ENCODE measurements at regions not wholly inside any gene's neighbourhood (a gene's known extent, or its start where the extent isn't known, plus 50 kb on each side); places are given as distances from the start of the nearest gene placed in this dataset.
A peak's percentile ranks its signal among the peaks of the same experiment; 100 is the strongest.

- POLR2A ChIA-PET (ENCODE audit: low non-redundant PET): no interaction called here
- Histone ChIP-seq H3K4me1 (ENCODE audit: insufficient read depth, low read length, poor library complexity, severe bottlenecking) (no peaks in the 10 kb centered on the region), H3K36me3 (ENCODE audit: insufficient read depth, low read length, poor library complexity, severe bottlenecking) (no peaks in the 10 kb centered on the region), H3K27ac (ENCODE audit: low read depth, low read length, poor library complexity, severe bottlenecking) (no peak overlapping the region), H3K27me3 (replicated peaks; ENCODE audit: insufficient read depth, low read depth, low read length, poor library complexity) (no peaks in the 10 kb centered on the region), H3K9me3 (ENCODE audit: low read depth, low read length, poor library complexity, severe bottlenecking) (no peaks in the 10 kb centered on the region), H3K4me3 (ENCODE audit: low read depth, low read length, poor library complexity, severe bottlenecking) (no peak overlapping the region)
- TF ChIP-seq CTCF (conservative IDR thresholded peaks at IDR 0.05; ENCODE audit: low read depth, low read length) (no peak), EZH2 (IDR thresholded peaks at IDR 0.05; ENCODE audit: borderline replicate concordance, low read depth, low read length, poor library complexity, severe bottlenecking) (no peak)
- intact Hi-C loops (cut with micrococcal nuclease; ENCODE audit: unreplicated experiment): loop anchor here (10.0 kb wide), 1 partner anchor 153 kb away; no protein-coding TSS in a partner anchor
- CTCF ChIA-PET: interaction anchor here (0.6 kb wide), 2 partner anchors 258 to 329 kb away, joined by 4 to 6 read pairs; no protein-coding TSS in a partner anchor
- no TSS peak for BruUV-seq (replicated peaks)
- DNase-seq (ENCODE audit: low spot score): no peak
These were observed 179.0 kb upstream of the HAAO start for GRCh38 chr2:42971381-42971780.

- BruUV-seq (replicated peaks): no TSS peak
- no peak overlapping the region for H3K4me3 ChIP-seq (ENCODE audit: low read depth, low read length, poor library complexity, severe bottlenecking)
- TF ChIP-seq EZH2 (IDR thresholded peaks at IDR 0.05; ENCODE audit: borderline replicate concordance, low read depth, low read length, poor library complexity, severe bottlenecking): no peak
- no peak for TF ChIP-seq CTCF (conservative IDR thresholded peaks at IDR 0.05; ENCODE audit: low read depth, low read length)
- no peaks in the 10 kb centered on the region for H3K36me3 ChIP-seq (ENCODE audit: insufficient read depth, low read length, poor library complexity, severe bottlenecking)
- intact Hi-C loops (cut with micrococcal nuclease; ENCODE audit: unreplicated experiment): loop anchor here (10.0 kb wide), 1 partner anchor 155 kb away; no protein-coding TSS in a partner anchor
- no peaks in the 10 kb centered on the region for H3K4me1 ChIP-seq (ENCODE audit: insufficient read depth, low read length, poor library complexity, severe bottlenecking)
- DNase-seq (ENCODE audit: low spot score): no peak
- no peak overlapping the region for H3K27ac ChIP-seq (ENCODE audit: low read depth, low read length, poor library complexity, severe bottlenecking)
- no peaks in the 10 kb centered on the region for H3K9me3 ChIP-seq (ENCODE audit: low read depth, low read length, poor library complexity, severe bottlenecking)
- POLR2A ChIA-PET (ENCODE audit: low non-redundant PET): no interaction called here
- no peaks in the 10 kb centered on the region for H3K27me3 ChIP-seq (replicated peaks; ENCODE audit: insufficient read depth, low read depth, low read length, poor library complexity)
- CTCF ChIA-PET: no interaction called here
These were observed 177.8 kb upstream of the HAAO start for GRCh38 chr2:42970151-42970550.

GRCh38 chr2:42969231-42970150 lies 177.1 kb upstream of the HAAO start:
- H3K36me3 ChIP-seq (ENCODE audit: insufficient read depth, low read length, poor library complexity, severe bottlenecking): no peaks in the 10 kb centered on the region
- no TSS peak for BruUV-seq (replicated peaks)
- H3K4me1 ChIP-seq (ENCODE audit: insufficient read depth, low read length, poor library complexity, severe bottlenecking): no peaks in the 10 kb centered on the region
- intact Hi-C loops (cut with micrococcal nuclease; ENCODE audit: unreplicated experiment): loop anchor here (10.0 kb wide), 1 partner anchor 155 kb away; no protein-coding TSS in a partner anchor
- ChIA-PET POLR2A (ENCODE audit: low non-redundant PET) (no interaction called here), CTCF (no interaction called here)
- no peaks in the 10 kb centered on the region for H3K27me3 ChIP-seq (replicated peaks; ENCODE audit: insufficient read depth, low read depth, low read length, poor library complexity)
- TF ChIP-seq EZH2 (IDR thresholded peaks at IDR 0.05; ENCODE audit: borderline replicate concordance, low read depth, low read length, poor library complexity, severe bottlenecking): no peak
- TF ChIP-seq CTCF (conservative IDR thresholded peaks at IDR 0.05; ENCODE audit: low read depth, low read length): no peak
- no peak overlapping the region for H3K27ac ChIP-seq (ENCODE audit: low read depth, low read length, poor library complexity, severe bottlenecking)
- no peaks in the 10 kb centered on the region for H3K9me3 ChIP-seq (ENCODE audit: low read depth, low read length, poor library complexity, severe bottlenecking)
- H3K4me3 ChIP-seq (ENCODE audit: low read depth, low read length, poor library complexity, severe bottlenecking): no peak overlapping the region
- peak; percentile 28 for DNase-seq (ENCODE audit: low spot score)
